Activated CD8-positive, alpha-beta T cell treated with anti-CD3 and anti-CD28 coated beads, Interleukin-2, amount 10 ng/mL, durations not matched to agents 7 days and 5 days (primary cell): ENCODE measurements at regions not wholly inside any gene's neighbourhood (a gene's known extent, or its start where the extent isn't known, plus 50 kb on each side); places are given as distances from the start of the nearest gene placed in this dataset.

Experiments
- ATAC-seq: fragments of 150-1000 bp; cut with Tn5 transposase; one replicate; pipeline ENCODE4 v1.10.0; 2021; ENCODE audit warnings: moderate library complexity
- CTCF ChIA-PET: fragments of 350-600 bp; sonication (Branson Sonifier 250); formaldehyde crosslinking; loops from one replicate; lab custom pipeline; 2021; ENCODE audit warnings: antibody characterized with exemption; lab: Charles Lee
- POLR2A ChIA-PET: fragments of 350-600 bp; sonication (Branson Sonifier 250); formaldehyde crosslinking; loops from one replicate; lab custom pipeline; 2021; ENCODE audit warnings: antibody characterized with exemption; lab: Charles Lee
- DNase-seq: peaks from one replicate; pipeline ENCODE4 v3.0.0-alpha.2; 2020
- H3K27ac Mint-ChIP-seq: one replicate; pipeline ENCODE4 v1.8.0; 2021; ENCODE audit warnings: mild to moderate bottlenecking, mixed read lengths
- H3K27me3 Mint-ChIP-seq: one replicate; pipeline ENCODE4 v1.8.0; 2021; ENCODE audit warnings: low read depth, mixed read lengths
- H3K36me3 Mint-ChIP-seq: one replicate; pipeline ENCODE4 v1.8.0; 2021; ENCODE audit warnings: low read depth, mixed read lengths
- H3K4me1 Mint-ChIP-seq: one replicate; pipeline ENCODE4 v1.8.0; 2021; ENCODE audit warnings: low read depth, mixed read lengths
- H3K4me3 Mint-ChIP-seq: one replicate; pipeline ENCODE4 v1.8.0; 2021; ENCODE audit warnings: mild to moderate bottlenecking, mixed read lengths
- H3K9me3 Mint-ChIP-seq: one replicate; pipeline ENCODE4 v1.8.0; 2022; ENCODE audit warnings: mixed read lengths; ENCODE audit not compliant: insufficient read depth

DNA sequence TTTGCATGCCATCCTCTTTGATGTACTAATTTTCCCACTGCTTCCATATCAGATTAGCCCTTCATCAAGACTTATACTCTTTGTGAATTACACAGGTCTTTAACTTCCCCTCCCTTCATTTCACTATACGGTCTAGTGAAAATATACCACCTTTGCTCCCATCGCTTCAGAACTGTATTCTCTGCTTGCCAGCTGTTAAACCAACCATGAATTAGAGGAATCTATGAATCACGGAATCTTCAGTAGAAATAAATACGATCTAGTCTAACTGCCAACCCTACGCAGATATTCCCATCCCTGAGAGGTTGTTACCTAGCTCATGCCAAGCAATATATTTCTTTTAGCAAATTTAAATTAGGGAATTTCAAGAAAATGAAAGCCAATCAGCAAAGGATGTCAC is 177.8 kb upstream of the MPPED2 start:
- DNase-seq: no peak
- H3K4me1 Mint-ChIP-seq: no peaks in the 10 kb centered on the region
- no peak overlapping the region for H3K27ac Mint-ChIP-seq
- H3K9me3 Mint-ChIP-seq: no peaks in the 10 kb centered on the region
- CTCF ChIA-PET: no interaction called here
- POLR2A ChIA-PET: no interaction called here
- ATAC-seq: no peak
- no peaks in the 10 kb centered on the region for H3K27me3 Mint-ChIP-seq
- H3K4me3 Mint-ChIP-seq: no peak overlapping the region
- H3K36me3 Mint-ChIP-seq: no peaks in the 10 kb centered on the region

DNA sequence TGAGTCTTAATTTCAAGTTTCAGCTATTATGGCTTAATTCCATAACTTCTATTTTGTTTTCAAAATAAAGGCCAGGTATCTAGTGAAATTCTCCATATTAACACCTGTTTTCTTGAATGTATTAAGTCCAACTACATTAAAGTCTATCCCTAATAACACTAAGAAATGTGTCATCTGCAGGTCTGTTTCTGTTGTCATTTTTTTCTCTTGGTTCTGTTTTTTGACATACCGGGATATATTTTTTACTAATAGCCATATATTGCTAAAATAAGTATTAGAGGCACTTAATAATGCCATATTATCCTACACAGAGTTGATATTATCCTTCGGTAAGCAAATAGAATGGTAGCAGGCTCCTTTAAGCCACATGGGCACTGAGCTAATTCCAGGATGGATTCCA is 176.0 kb upstream of the MPPED2 start:
- Mint-ChIP-seq H3K4me3 (no peak overlapping the region), H3K9me3 (no peaks in the 10 kb centered on the region), H3K27me3 (no peaks in the 10 kb centered on the region), H3K4me1 (no peaks in the 10 kb centered on the region), H3K27ac (no peak overlapping the region), H3K36me3 (no peaks in the 10 kb centered on the region)
- ATAC-seq (no peak), DNase-seq (no peak)
- POLR2A ChIA-PET: no interaction called here
- CTCF ChIA-PET: interaction anchor here (0.7 kb wide), 1 partner anchor 94 kb away, joined by 3 read pairs; no protein-coding TSS in a partner anchor

DNA sequence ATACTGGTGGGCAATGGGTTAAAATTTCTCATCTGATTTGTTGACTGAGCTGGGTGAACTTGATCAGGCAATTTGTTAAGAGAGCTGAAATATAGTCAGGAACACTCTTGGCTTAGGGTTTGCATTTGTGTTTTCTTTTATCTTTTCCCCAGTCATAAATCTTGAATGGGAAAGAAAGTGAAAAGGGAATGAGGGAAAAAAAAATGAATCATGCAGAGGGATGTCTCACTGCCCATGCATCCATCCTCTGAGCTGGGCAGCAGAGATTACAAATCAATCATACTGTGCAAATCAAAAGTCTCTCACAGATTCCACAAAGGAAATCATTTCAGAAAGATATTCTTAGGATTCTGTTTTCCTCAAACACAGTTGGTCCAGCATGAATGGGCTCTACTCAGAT is 174.2 kb upstream of the MPPED2 start:
- ChIA-PET CTCF (no interaction called here), POLR2A (no interaction called here)
- Mint-ChIP-seq H3K27ac (no peak overlapping the region), H3K4me1 (no peaks in the 10 kb centered on the region), H3K4me3 (no peak overlapping the region), H3K27me3 (no peaks in the 10 kb centered on the region), H3K36me3 (no peaks in the 10 kb centered on the region), H3K9me3 (no peaks in the 10 kb centered on the region)
- DNase-seq: no peak
- no peak for ATAC-seq

DNA sequence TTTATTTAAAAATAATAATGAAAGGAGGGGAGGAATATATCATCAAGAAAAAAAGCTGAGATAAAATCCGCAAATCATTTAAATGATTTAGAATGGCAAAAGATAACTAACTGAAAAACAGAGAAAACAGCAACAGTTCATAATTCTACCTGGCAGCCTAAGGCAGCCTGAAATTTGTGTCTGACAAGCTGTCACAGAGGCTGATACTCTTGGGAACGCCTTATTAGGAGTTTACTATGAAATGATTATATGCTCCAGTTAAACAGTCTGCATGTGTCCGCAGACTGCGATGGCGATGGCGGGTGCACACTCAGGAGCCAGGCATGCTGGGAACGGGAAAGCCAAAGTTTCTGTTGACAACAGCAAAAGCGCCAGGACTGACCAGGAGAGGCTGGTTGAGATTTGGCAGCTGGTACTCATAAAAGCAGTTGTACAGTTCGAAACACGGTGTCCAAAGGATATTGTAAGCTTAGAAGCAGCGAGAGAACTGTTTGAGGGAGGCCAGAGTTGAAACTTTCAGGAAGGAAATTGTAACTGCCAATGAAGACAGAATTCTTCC is 172.9 kb upstream of the MPPED2 start:
- DNase-seq: no peak
- no peaks in the 10 kb centered on the region for H3K36me3 Mint-ChIP-seq
- CTCF ChIA-PET: no interaction called here
- POLR2A ChIA-PET: no interaction called here
- H3K9me3 Mint-ChIP-seq: no peaks in the 10 kb centered on the region
- no peak overlapping the region for H3K27ac Mint-ChIP-seq
- H3K4me3 Mint-ChIP-seq: no peak overlapping the region
- no peaks in the 10 kb centered on the region for H3K27me3 Mint-ChIP-seq
- no peaks in the 10 kb centered on the region for H3K4me1 Mint-ChIP-seq
- no peak for ATAC-seq

DNA sequence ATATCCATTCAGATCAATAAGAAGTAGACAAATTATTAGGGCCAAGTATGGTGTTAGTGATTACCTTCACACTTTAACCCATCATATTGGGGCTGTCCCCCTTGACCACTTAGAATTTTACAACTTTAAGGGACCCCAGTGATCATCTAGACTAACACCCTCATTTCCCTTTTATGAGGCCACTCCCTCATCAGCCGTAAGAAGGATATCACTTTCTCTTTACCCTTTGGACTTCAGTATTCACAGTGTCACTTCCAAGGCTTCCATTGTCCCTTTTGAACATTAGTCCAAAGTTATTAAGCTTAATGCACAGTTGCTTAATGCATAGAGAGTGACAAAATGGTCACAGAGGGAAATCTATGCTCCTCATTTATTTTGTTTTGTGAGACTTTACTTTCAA is 172.4 kb upstream of the MPPED2 start:
- no peak for DNase-seq
- CTCF ChIA-PET: no interaction called here
- H3K4me1 Mint-ChIP-seq: no peaks in the 10 kb centered on the region
- no peaks in the 10 kb centered on the region for H3K36me3 Mint-ChIP-seq
- no peak overlapping the region for H3K27ac Mint-ChIP-seq
- H3K27me3 Mint-ChIP-seq: no peaks in the 10 kb centered on the region
- POLR2A ChIA-PET: no interaction called here
- no peaks in the 10 kb centered on the region for H3K9me3 Mint-ChIP-seq
- no peak for ATAC-seq
- H3K4me3 Mint-ChIP-seq: no peak overlapping the region

DNA sequence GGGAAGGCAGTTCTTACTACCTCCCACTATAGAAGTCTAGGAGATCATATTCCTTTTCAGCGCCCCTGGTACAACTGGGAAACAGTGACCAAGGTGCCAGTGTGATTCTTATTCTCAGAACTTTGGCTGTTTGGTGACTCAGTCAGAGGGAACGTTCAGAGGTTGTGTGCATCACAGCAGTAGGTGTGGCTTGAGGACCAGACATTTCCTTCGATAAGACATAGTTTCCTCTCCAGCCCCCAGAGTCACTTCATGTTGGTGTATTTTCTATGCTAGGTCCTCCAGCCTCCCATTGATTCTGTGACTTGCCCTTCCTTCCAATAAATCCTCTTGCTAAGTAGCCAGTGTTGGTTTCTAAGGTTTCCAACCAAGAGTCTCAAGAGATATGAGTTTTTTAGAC is 171.9 kb upstream of the MPPED2 start:
- ATAC-seq (no peak), DNase-seq (no peak)
- no peak overlapping the region for H3K4me3 Mint-ChIP-seq

DNA sequence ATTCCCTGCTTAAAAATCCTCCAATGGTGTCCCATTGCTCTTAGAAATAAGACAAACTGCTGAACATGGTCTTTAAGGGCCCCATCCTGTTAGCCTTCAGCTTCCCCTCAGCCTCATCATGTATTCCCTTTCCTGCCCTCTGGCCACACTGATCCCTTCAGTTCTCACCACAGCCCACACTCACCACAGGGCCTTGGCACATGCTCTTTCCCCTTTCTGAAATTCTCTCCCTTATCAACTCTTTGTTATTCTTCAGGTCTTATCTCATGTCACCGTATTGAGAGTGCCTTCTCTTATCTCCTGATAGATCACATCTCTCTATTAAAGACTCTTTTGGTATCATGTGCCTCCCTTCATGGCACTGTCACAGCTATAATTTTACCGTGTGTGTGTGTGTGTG is 167.8 kb upstream of the MPPED2 start:
- H3K27me3 Mint-ChIP-seq: no peaks in the 10 kb centered on the region
- CTCF ChIA-PET: no interaction called here
- POLR2A ChIA-PET: no interaction called here

More for the DNA sequence above, 171.9 kb upstream of the MPPED2 start:
- ChIA-PET POLR2A (no interaction called here), CTCF (no interaction called here)
- Mint-ChIP-seq H3K36me3 (no peaks in the 10 kb centered on the region), H3K27me3 (no peaks in the 10 kb centered on the region), H3K9me3 (no peaks in the 10 kb centered on the region), H3K4me1 (no peaks in the 10 kb centered on the region), H3K27ac (no peak overlapping the region)

DNA sequence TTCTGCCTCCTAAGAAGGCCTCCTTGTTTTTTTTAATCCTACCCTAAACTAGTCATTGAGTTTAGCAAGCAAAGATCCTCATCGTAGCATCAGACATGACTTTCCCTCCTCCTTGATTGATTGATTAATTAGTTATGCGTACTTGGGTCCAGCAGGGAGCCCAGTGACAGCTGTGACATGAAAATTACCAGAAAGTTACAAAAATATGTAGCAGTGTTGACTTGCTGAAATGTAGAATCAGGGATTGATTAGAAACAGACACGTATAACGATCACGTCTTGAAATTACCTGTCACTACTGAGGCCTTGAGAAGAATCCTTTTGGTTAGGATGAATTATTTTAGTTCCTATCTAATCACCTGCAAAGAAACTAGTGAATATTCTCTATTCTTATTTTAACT is 167.4 kb upstream of the MPPED2 start:
- Mint-ChIP-seq H3K9me3 (no peaks in the 10 kb centered on the region), H3K27me3 (no peaks in the 10 kb centered on the region), H3K4me1 (no peaks in the 10 kb centered on the region), H3K36me3 (no peaks in the 10 kb centered on the region), H3K4me3 (no peak overlapping the region), H3K27ac (no peak overlapping the region)
- POLR2A ChIA-PET: no interaction called here
- ATAC-seq: no peak
- no peak for DNase-seq
- CTCF ChIA-PET: no interaction called here

More for the DNA sequence above, 167.8 kb upstream of the MPPED2 start:
- Mint-ChIP-seq H3K36me3 (no peaks in the 10 kb centered on the region), H3K4me3 (no peak overlapping the region), H3K4me1 (no peaks in the 10 kb centered on the region), H3K9me3 (no peaks in the 10 kb centered on the region), H3K27ac (no peak overlapping the region)
- ATAC-seq (no peak), DNase-seq (no peak)

DNA sequence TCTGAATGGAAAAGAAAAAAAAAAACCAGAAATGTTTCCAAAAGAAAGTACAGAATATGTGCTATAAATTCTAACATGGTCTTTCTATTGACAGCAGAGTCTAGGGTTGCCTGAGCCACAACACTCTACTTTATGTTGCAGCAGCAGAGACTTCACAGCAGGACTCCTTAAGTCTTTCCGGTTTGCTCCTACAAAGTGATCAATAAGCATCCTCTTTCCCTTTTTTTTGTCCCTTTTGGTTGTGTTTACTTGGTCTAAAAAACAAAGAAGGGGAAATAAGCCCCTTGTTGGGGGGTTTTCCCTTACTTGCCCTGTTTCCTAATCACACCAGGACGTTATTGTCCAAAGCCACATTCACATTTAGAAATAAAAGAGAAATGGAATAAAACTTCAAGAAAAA is 163.1 kb upstream of the MPPED2 start:
- ATAC-seq: no peak
- Mint-ChIP-seq H3K36me3 (no peaks in the 10 kb centered on the region), H3K9me3 (no peaks in the 10 kb centered on the region), H3K27me3 (no peaks in the 10 kb centered on the region), H3K27ac (no peak overlapping the region), H3K4me1 (no peaks in the 10 kb centered on the region), H3K4me3 (no peak overlapping the region)
- ChIA-PET CTCF (no interaction called here), POLR2A (no interaction called here)
- no peak for DNase-seq

DNA sequence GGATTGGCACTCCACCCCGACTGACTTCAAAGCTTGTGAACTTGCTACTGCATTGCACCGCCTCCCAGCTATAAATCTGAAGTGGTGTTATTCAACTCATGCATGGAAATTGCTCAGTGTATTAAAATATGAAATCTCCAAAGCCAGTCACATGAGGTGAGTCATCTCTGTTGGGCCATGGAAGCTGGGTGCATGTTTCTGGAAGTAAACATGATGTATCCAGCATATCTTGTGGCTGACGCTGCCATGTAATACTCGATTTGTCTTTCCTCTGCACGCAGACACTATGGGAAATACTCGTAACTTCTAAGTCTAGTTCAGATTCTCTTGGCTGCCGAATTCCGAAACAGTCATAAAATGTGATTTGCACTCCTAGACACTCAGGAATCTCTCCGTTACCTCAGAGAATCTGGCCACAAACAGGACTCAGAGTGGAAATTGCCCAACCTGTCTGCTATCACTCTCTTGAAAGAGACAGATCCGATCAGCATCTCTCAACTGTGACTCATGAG is 154.9 kb upstream of the MPPED2 start:
- no peak for ATAC-seq
- H3K27ac Mint-ChIP-seq: no peak overlapping the region
- no peaks in the 10 kb centered on the region for H3K9me3 Mint-ChIP-seq
- POLR2A ChIA-PET: no interaction called here
- H3K36me3 Mint-ChIP-seq: no peaks in the 10 kb centered on the region
- no peak overlapping the region for H3K4me3 Mint-ChIP-seq
- no peak for DNase-seq
- CTCF ChIA-PET: no interaction called here
- H3K27me3 Mint-ChIP-seq: no peaks in the 10 kb centered on the region
- H3K4me1 Mint-ChIP-seq: no peaks in the 10 kb centered on the region

DNA sequence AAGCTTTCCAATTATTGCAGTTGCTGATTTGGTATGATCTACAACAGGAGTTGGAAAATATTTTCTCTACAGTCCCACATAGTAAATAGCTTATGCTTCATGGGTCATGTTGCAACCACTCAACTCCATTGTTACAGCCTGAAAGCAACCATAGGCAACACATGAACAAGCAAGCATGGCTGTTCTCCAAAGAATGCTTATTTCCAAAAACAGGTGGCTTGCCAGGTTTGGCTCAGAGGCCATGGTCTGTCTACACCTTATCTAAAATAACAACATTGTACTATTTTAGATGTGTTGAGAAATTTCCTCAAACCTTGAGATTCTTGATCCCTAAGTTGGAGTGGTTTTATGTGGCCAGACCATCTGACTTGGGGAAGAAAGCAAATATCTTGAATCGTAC is 153.9 kb upstream of the MPPED2 start:
- H3K9me3 Mint-ChIP-seq: no peaks in the 10 kb centered on the region
- ChIA-PET CTCF (no interaction called here), POLR2A (no interaction called here)
- H3K4me3 Mint-ChIP-seq: no peak overlapping the region
- no peak for ATAC-seq
- H3K27me3 Mint-ChIP-seq: no peaks in the 10 kb centered on the region
- H3K4me1 Mint-ChIP-seq: no peaks in the 10 kb centered on the region
- no peak overlapping the region for H3K27ac Mint-ChIP-seq
- H3K36me3 Mint-ChIP-seq: no peaks in the 10 kb centered on the region
- no peak for DNase-seq

DNA sequence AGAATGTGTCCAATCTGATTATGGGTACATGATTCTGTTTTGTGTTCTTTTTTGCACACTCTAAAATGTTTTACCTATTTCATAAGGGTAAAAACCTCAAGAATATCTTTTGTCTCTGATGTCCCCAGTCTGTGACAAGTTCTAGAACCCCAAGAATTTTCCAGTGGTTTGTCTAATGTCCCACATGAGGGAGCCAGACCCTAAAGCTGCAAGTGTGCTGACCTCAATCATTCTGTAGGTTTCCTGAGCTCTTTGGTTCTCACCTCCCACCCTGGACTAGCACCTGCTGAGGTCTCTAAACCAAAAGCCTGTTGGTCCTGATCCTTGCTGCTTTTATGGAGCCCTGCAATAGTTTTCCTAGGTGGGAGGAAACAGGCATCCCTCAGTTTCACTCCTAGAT is 149.8 kb upstream of the MPPED2 start:
- Mint-ChIP-seq H3K27ac (no peak overlapping the region), H3K4me3 (no peak overlapping the region), H3K36me3 (no peaks in the 10 kb centered on the region), H3K4me1 (no peaks in the 10 kb centered on the region), H3K9me3 (no peaks in the 10 kb centered on the region), H3K27me3 (no peaks in the 10 kb centered on the region)
- POLR2A ChIA-PET: no interaction called here
- DNase-seq (no peak), ATAC-seq (no peak)
- CTCF ChIA-PET: no interaction called here

DNA sequence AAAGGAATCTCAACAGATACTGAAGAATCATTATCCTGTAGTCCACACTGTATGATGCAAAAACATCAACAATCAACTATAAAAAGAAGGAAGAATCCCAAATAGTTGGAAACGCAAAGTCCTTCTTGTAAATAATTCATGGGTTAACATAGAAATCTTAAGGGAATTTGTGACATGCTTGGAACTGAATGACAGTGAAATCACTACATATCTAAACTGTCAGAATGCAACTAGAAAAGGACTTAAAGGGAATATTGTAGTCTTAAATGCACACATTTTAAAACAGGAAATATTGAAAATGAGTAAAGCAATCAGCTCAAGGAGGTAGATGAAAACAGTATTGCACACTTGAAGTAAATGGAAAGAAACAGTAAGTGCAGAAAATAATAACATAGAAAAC is 147.6 kb upstream of the MPPED2 start:
- no peaks in the 10 kb centered on the region for H3K36me3 Mint-ChIP-seq
- ChIA-PET CTCF (no interaction called here), POLR2A (no interaction called here)
- no peaks in the 10 kb centered on the region for H3K9me3 Mint-ChIP-seq
- H3K4me3 Mint-ChIP-seq: no peak overlapping the region
- no peaks in the 10 kb centered on the region for H3K27me3 Mint-ChIP-seq
- ATAC-seq (no peak), DNase-seq (no peak)
- H3K27ac Mint-ChIP-seq: no peak overlapping the region
- no peaks in the 10 kb centered on the region for H3K4me1 Mint-ChIP-seq
